ENCODE measurements at regions not wholly inside any gene's neighbourhood (a gene's known extent, or its start where the extent isn't known, plus 50 kb on each side); places are given as distances from the start of the nearest gene placed in this dataset.

- Histone ChIP-seq H3K4me3 (ENCODE audit: low read length in 2 of 2) (no peak overlapping the region), H3K27ac (ENCODE audit: low read depth, low read length) (no peak overlapping the region), H3K36me3 (ENCODE audit: insufficient read depth, low read length) (no peaks in the 10 kb centered on the region), H3K4me1 (ENCODE audit: insufficient read depth, low read length) (no peaks in the 10 kb centered on the region), H3K27me3 (ENCODE audit: insufficient read depth, low read length) (no peaks in the 10 kb centered on the region), H3K9me3 (ENCODE audit: control insufficient read depth in 1 of 2, low read length in 2 of 2) (no peaks in the 10 kb centered on the region)
- H3K9me3 Mint-ChIP-seq: peaks cover 0 to 9% (median 3%) of the 10 kb centered on the region in 8 donors
- no peak for DNase-seq
- H3K27ac Mint-ChIP-seq: no peak overlapping the region
- H3K36me3 Mint-ChIP-seq: no peaks in the 10 kb centered on the region
- intact Hi-C loops (cut with micrococcal nuclease): no loop called here
- POLR2A ChIA-PET (ENCODE audit: partially characterized antibody): no interaction called here
- peaks cover 0 to 2% of the 10 kb centered on the region in 2 donors for H3K27me3 Mint-ChIP-seq
- CTCF ChIA-PET (ENCODE audit: partially characterized antibody): no interaction called here
- no peak overlapping the region for H3K4me3 Mint-ChIP-seq
- no peaks in the 10 kb centered on the region for H3K4me1 Mint-ChIP-seq
These were observed 599.5 kb upstream of the DPP6 start for GRCh38 chr7:153452661-153453060.

- CTCF ChIA-PET (ENCODE audit: partially characterized antibody): no interaction called here
- no peaks in the 10 kb centered on the region for H3K36me3 Mint-ChIP-seq
- no peak overlapping the region for H3K27ac Mint-ChIP-seq
- DNase-seq: no peak
- H3K27ac ChIP-seq (ENCODE audit: low read depth, low read length): no peak overlapping the region
- H3K4me1 Mint-ChIP-seq: no peaks in the 10 kb centered on the region
- intact Hi-C loops (cut with micrococcal nuclease): no loop called here
- H3K4me1 ChIP-seq (ENCODE audit: insufficient read depth, low read length): no peaks in the 10 kb centered on the region
- no peak overlapping the region for H3K4me3 Mint-ChIP-seq
- peaks cover 0 to 2% of the 10 kb centered on the region in 2 donors for H3K27me3 Mint-ChIP-seq
- no peak overlapping the region for H3K4me3 ChIP-seq (ENCODE audit: low read length in 2 of 2)
- no peaks in the 10 kb centered on the region for H3K27me3 ChIP-seq (ENCODE audit: insufficient read depth, low read length)
- no peaks in the 10 kb centered on the region for H3K36me3 ChIP-seq (ENCODE audit: insufficient read depth, low read length)
- peaks cover 0 to 12% (median 3%) of the 10 kb centered on the region in 8 donors for H3K9me3 Mint-ChIP-seq
- H3K9me3 ChIP-seq (ENCODE audit: control insufficient read depth in 1 of 2, low read length in 2 of 2): no peaks in the 10 kb centered on the region
- POLR2A ChIA-PET (ENCODE audit: partially characterized antibody): no interaction called here
These were observed 597.9 kb upstream of the DPP6 start for GRCh38 chr7:153454306-153454705.

- Histone ChIP-seq H3K4me1 (ENCODE audit: insufficient read depth, low read length) (no peaks in the 10 kb centered on the region), H3K4me3 (ENCODE audit: low read length in 2 of 2) (no peak overlapping the region), H3K9me3 (ENCODE audit: control insufficient read depth in 1 of 2, low read length in 2 of 2) (peaks cover 0 to 2% of the 10 kb centered on the region in 2 donors), H3K27me3 (ENCODE audit: insufficient read depth, low read length) (no peaks in the 10 kb centered on the region), H3K36me3 (ENCODE audit: insufficient read depth, low read length) (no peaks in the 10 kb centered on the region), H3K27ac (ENCODE audit: low read depth, low read length) (no peak overlapping the region)
- DNase-seq: no peak
- Mint-ChIP-seq H3K27me3 (peaks cover 0 to 1% of the 10 kb centered on the region in 2 donors), H3K36me3 (no peaks in the 10 kb centered on the region), H3K4me3 (no peak overlapping the region), H3K4me1 (no peaks in the 10 kb centered on the region), H3K9me3 (peaks cover 3 to 20% (median 9%) of the 10 kb centered on the region in 8 donors), H3K27ac (no peak overlapping the region)
- intact Hi-C loops (cut with micrococcal nuclease): no loop called here
- ChIA-PET CTCF (ENCODE audit: partially characterized antibody) (no interaction called here), POLR2A (ENCODE audit: partially characterized antibody) (no interaction called here)
These were observed 594.5 kb upstream of the DPP6 start for GRCh38 chr7:153457746-153458145.

- POLR2A ChIA-PET (ENCODE audit: partially characterized antibody): no interaction called here
- H3K27ac Mint-ChIP-seq: no peak overlapping the region
- H3K9me3 Mint-ChIP-seq: peaks cover 0 to 10% (median 4%) of the 10 kb centered on the region in 8 donors
- no peak overlapping the region for H3K27ac ChIP-seq (ENCODE audit: low read depth, low read length)
- H3K4me1 ChIP-seq (ENCODE audit: insufficient read depth, low read length): no peaks in the 10 kb centered on the region
- intact Hi-C loops (cut with micrococcal nuclease): no loop called here
- H3K36me3 ChIP-seq (ENCODE audit: insufficient read depth, low read length): no peaks in the 10 kb centered on the region
- CTCF ChIA-PET (ENCODE audit: partially characterized antibody): no interaction called here
- no peaks in the 10 kb centered on the region for H3K4me1 Mint-ChIP-seq
- H3K36me3 Mint-ChIP-seq: no peaks in the 10 kb centered on the region
- no peaks in the 10 kb centered on the region for H3K27me3 Mint-ChIP-seq
- no peaks in the 10 kb centered on the region for H3K9me3 ChIP-seq (ENCODE audit: control insufficient read depth in 1 of 2, low read length in 2 of 2)
- no peak overlapping the region for H3K4me3 ChIP-seq (ENCODE audit: low read length in 2 of 2)
- no peaks in the 10 kb centered on the region for H3K27me3 ChIP-seq (ENCODE audit: insufficient read depth, low read length)
- H3K4me3 Mint-ChIP-seq: no peak overlapping the region
- no peak for DNase-seq
These were observed 582.1 kb upstream of the DPP6 start for GRCh38 chr7:153470004-153470671.

DNA sequence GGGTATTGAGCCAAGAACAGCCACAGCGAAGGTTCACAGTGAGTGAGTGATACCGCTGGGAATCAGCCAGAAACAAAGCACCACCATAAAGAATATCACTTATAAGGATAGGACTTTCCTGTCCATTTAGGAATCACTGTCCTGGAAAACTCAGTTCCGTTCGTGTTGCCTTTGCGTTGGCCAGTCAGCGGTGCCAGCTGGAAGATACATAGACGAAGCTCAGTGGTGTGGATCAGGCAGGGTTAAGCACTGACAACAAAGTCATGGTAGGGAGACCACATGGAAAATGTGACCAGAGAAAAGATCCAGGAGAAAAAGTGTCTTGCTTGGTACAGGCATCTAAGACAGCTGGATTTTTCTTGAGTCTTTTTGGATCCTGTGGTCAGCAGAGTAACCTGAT, 579.7 kb upstream of the DPP6 start:
- no peak overlapping the region for H3K27ac ChIP-seq (ENCODE audit: low read depth, low read length)
- POLR2A ChIA-PET (ENCODE audit: partially characterized antibody): no interaction called here
- intact Hi-C loops (cut with micrococcal nuclease): no loop called here

GRCh38 chr7:153473185-153473584, 579.0 kb upstream of the DPP6 start:
- no peaks in the 10 kb centered on the region for H3K27me3 Mint-ChIP-seq
- Histone ChIP-seq H3K36me3 (ENCODE audit: insufficient read depth, low read length) (no peaks in the 10 kb centered on the region), H3K4me3 (ENCODE audit: low read length in 2 of 2) (no peak overlapping the region), H3K27ac (ENCODE audit: low read depth, low read length) (no peak overlapping the region), H3K9me3 (ENCODE audit: control insufficient read depth in 1 of 2, low read length in 2 of 2) (no peaks in the 10 kb centered on the region), H3K27me3 (ENCODE audit: insufficient read depth, low read length) (no peaks in the 10 kb centered on the region), H3K4me1 (ENCODE audit: insufficient read depth, low read length) (no peaks in the 10 kb centered on the region)
- no peak overlapping the region for H3K27ac Mint-ChIP-seq
- H3K4me3 Mint-ChIP-seq: no peak overlapping the region
- DNase-seq: no peak
- no peaks in the 10 kb centered on the region for H3K36me3 Mint-ChIP-seq
- ChIA-PET POLR2A (ENCODE audit: partially characterized antibody) (no interaction called here), CTCF (ENCODE audit: partially characterized antibody) (no interaction called here)
- H3K4me1 Mint-ChIP-seq: no peaks in the 10 kb centered on the region
- intact Hi-C loops (cut with micrococcal nuclease): no loop called here
- H3K9me3 Mint-ChIP-seq: peaks cover 0 to 10% (median 1%) of the 10 kb centered on the region in 8 donors

More for the DNA sequence above, 579.7 kb upstream of the DPP6 start:
- Mint-ChIP-seq H3K27ac (no peak overlapping the region), H3K36me3 (no peaks in the 10 kb centered on the region), H3K4me1 (no peaks in the 10 kb centered on the region), H3K27me3 (no peaks in the 10 kb centered on the region), H3K9me3 (peaks cover 0 to 10% (median 2%) of the 10 kb centered on the region in 8 donors), H3K4me3 (no peak overlapping the region)
- DNase-seq: no peak
- CTCF ChIA-PET (ENCODE audit: partially characterized antibody): no interaction called here
- H3K27me3 ChIP-seq (ENCODE audit: insufficient read depth, low read length): no peaks in the 10 kb centered on the region
- H3K4me3 ChIP-seq (ENCODE audit: low read length in 2 of 2): no peak overlapping the region
- H3K36me3 ChIP-seq (ENCODE audit: insufficient read depth, low read length): no peaks in the 10 kb centered on the region
- H3K9me3 ChIP-seq (ENCODE audit: control insufficient read depth in 1 of 2, low read length in 2 of 2): no peaks in the 10 kb centered on the region
- H3K4me1 ChIP-seq (ENCODE audit: insufficient read depth, low read length): no peaks in the 10 kb centered on the region

DNA sequence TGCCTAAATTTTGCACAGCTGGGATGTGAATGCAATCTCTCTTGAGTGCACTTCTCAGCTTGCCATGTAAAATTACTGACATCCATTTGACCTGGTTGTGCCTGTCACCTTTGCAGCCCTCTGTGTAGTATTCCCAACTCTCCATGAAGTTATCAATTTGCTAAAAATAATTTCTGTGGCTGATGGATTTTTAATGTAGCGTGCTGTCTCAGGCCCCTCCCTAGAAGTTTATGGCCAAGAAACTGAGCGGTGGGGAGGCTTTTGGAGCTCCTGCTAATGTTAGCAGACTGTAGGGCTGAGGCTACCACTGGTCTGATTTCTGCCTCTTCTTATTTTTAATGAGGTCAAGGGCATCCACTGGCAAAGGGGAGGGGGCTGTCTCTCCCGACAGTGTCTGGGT, 577.0 kb upstream of the DPP6 start:
- Histone ChIP-seq H3K27ac (ENCODE audit: low read depth, low read length) (no peak overlapping the region), H3K4me3 (ENCODE audit: low read length in 2 of 2) (no peak overlapping the region), H3K9me3 (ENCODE audit: control insufficient read depth in 1 of 2, low read length in 2 of 2) (no peaks in the 10 kb centered on the region), H3K4me1 (ENCODE audit: insufficient read depth, low read length) (no peaks in the 10 kb centered on the region), H3K36me3 (ENCODE audit: insufficient read depth, low read length) (no peaks in the 10 kb centered on the region), H3K27me3 (ENCODE audit: insufficient read depth, low read length) (no peaks in the 10 kb centered on the region)
- H3K27ac Mint-ChIP-seq: no peak overlapping the region
- ChIA-PET POLR2A (ENCODE audit: partially characterized antibody) (no interaction called here), CTCF (ENCODE audit: partially characterized antibody) (no interaction called here)
- peaks cover 0 to 12% (median 7%) of the 10 kb centered on the region in 8 donors for H3K9me3 Mint-ChIP-seq
- DNase-seq: no peak
- no peaks in the 10 kb centered on the region for H3K4me1 Mint-ChIP-seq
- intact Hi-C loops (cut with micrococcal nuclease): no loop called here
- no peak overlapping the region for H3K4me3 Mint-ChIP-seq
- no peaks in the 10 kb centered on the region for H3K36me3 Mint-ChIP-seq
- no peaks in the 10 kb centered on the region for H3K27me3 Mint-ChIP-seq

DNA sequence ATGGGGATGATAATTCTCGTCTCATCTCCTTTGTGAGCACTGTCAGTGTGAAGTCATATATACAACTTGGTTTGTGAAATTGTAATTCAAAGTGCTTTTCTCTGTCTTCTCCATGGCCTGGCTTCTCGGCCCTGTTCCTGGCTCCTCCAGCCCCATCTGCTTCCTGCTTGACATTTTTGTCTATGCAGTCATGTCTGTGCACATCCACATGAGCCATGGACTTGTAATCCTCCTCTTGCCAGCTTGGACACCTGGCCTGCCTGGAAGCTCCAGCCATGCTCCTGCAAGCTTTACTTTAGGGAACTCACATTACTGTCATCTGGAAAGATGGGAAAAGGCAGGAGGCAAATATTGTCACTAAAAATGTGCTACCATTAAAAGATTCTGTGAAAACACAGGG, 576.0 kb upstream of the DPP6 start:
- DNase-seq: no peak
- Histone ChIP-seq H3K9me3 (ENCODE audit: control insufficient read depth in 1 of 2, low read length in 2 of 2) (no peaks in the 10 kb centered on the region), H3K4me1 (ENCODE audit: insufficient read depth, low read length) (no peaks in the 10 kb centered on the region), H3K4me3 (ENCODE audit: low read length in 2 of 2) (no peak overlapping the region), H3K36me3 (ENCODE audit: insufficient read depth, low read length) (no peaks in the 10 kb centered on the region), H3K27me3 (ENCODE audit: insufficient read depth, low read length) (no peaks in the 10 kb centered on the region), H3K27ac (ENCODE audit: low read depth, low read length) (no peak overlapping the region)
- Mint-ChIP-seq H3K4me1 (no peaks in the 10 kb centered on the region), H3K27me3 (no peaks in the 10 kb centered on the region), H3K36me3 (no peaks in the 10 kb centered on the region), H3K27ac (no peak overlapping the region), H3K9me3 (peaks cover 2 to 13% (median 9%) of the 10 kb centered on the region in 8 donors), H3K4me3 (no peak overlapping the region)
- CTCF ChIA-PET (ENCODE audit: partially characterized antibody): no interaction called here
- POLR2A ChIA-PET (ENCODE audit: partially characterized antibody): no interaction called here
- intact Hi-C loops (cut with micrococcal nuclease): no loop called here

All from CD4-positive, alpha-beta memory T cell (primary cell).